Mammary epithelial cell (primary cell): ENCODE measurements at regions not wholly inside any gene's neighbourhood (a gene's known extent, or its start where the extent isn't known, plus 50 kb on each side); places are given as distances from the start of the nearest gene placed in this dataset.
"Not testable (repeated sequence)": the region's sequence is repeated elsewhere in the genome, so short reads cannot be mapped to it uniquely, and the experiment has no call there.

Experiments used
- EZH2 ChIP-seq: IDR thresholded peaks from 2 replicates; pipeline ENCODE4 v1.6.1; 2012; ENCODE audit warnings: low read length, inconsistent platforms, borderline replicate concordance
- TF ChIP-seq, protein P1 (sequence below), 2 donors: IDR thresholded peaks in 1 of 2; conservative IDR thresholded peaks in 1 of 2; 2 replicates each; pipeline ENCODE4 v1.5.1; 2011 to 2012; ENCODE audit warnings: inconsistent platforms in 2 of 2, low read length in 2 of 2, mild to moderate bottlenecking in 2 of 2, control low read depth in 1 of 2, low read depth in 1 of 2; ENCODE audit not compliant: insufficient read depth in 1 of 2; ENCODE audit errors: extremely low read depth in 1 of 2

DNA sequence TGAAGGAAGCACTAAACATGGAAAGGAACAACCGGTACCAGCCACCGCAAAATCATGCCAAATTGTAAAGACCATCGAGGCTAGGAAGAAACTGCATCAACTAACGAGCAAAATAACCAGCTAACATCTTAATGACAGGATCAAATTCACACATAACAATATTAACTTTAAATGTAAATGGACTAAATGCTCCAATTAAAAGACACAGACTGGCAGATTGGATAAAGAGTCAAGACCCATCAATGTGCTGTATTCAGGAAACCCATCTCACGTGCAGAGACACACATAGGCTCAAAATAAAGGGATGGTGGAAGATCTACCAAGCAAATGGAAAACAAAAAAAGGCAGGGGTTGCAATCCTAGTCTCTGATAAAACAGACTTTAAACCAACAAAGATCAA is 206.3 kb downstream of the SLC38A4 start:
- TF ChIP-seq, protein P1, sequence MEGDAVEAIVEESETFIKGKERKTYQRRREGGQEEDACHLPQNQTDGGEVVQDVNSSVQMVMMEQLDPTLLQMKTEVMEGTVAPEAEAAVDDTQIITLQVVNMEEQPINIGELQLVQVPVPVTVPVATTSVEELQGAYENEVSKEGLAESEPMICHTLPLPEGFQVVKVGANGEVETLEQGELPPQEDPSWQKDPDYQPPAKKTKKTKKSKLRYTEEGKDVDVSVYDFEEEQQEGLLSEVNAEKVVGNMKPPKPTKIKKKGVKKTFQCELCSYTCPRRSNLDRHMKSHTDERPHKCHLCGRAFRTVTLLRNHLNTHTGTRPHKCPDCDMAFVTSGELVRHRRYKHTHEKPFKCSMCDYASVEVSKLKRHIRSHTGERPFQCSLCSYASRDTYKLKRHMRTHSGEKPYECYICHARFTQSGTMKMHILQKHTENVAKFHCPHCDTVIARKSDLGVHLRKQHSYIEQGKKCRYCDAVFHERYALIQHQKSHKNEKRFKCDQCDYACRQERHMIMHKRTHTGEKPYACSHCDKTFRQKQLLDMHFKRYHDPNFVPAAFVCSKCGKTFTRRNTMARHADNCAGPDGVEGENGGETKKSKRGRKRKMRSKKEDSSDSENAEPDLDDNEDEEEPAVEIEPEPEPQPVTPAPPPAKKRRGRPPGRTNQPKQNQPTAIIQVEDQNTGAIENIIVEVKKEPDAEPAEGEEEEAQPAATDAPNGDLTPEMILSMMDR (conservative IDR thresholded peaks at IDR 0.05 in 1 of 2, IDR thresholded peaks at IDR 0.05 in 1 of 2; ENCODE audit: extremely low read depth in 1 of 2, insufficient read depth in 1 of 2, low read depth in 1 of 2, low read length in 2 of 2) = not testable (repeated sequence)
- TF ChIP-seq EZH2 = not testable (repeated sequence)
